HL-60 (cell line): ENCODE measurements at regions not wholly inside any gene's neighbourhood (a gene's known extent, or its start where the extent isn't known, plus 50 kb on each side); places are given as distances from the start of the nearest gene placed in this dataset.

Experiments
- CTCF ChIP-seq: IDR thresholded peaks from one replicate; pipeline ENCODE4 v1.5.1; 2011; ENCODE audit warnings: low read length, control low read depth, inconsistent platforms; ENCODE audit not compliant: insufficient read depth
- GABPA ChIP-seq: IDR thresholded peaks from 2 replicates; pipeline ENCODE4 v1.6.1; 2012; ENCODE audit warnings: low read depth
- POLR2AphosphoS5 ChIP-seq: IDR thresholded peaks from 2 replicates; pipeline ENCODE4 v1.6.1; 2012; ENCODE audit warnings: low read depth
- REST ChIP-seq: IDR thresholded peaks from 2 replicates; pipeline ENCODE4 v1.6.1; 2012; ENCODE audit warnings: low read depth; ENCODE audit not compliant: insufficient replicate concordance

GRCh38 chr2:76678383-76679024, 843.7 kb downstream of the LRRTM4 start:
- no peak for TF ChIP-seq CTCF
- no peak for TF ChIP-seq REST
- no peak for TF ChIP-seq POLR2AphosphoS5
- no peak for TF ChIP-seq GABPA
